ENCODE measurements at regions not wholly inside any gene's neighbourhood (a gene's known extent, or its start where the extent isn't known, plus 50 kb on each side); places are given as distances from the start of the nearest gene placed in this dataset.

- intact Hi-C loops (cut with DNase I; ENCODE audit: low total_unique reads) = no loop called here
- Histone ChIP-seq H3K27ac (no peak overlapping the region), H3K4me3 (no peak overlapping the region), H3K36me3 (no peaks in the 10 kb centered on the region), H3K27me3 (no peaks in the 10 kb centered on the region), H3K4me1 (peaks cover 0 to 57% (median 5%) of the 10 kb centered on the region in 4 donors), H3K9me3 (no peaks in the 10 kb centered on the region)
- no peak for DNase-seq
- no peak for TF ChIP-seq CTCF (IDR thresholded peaks at IDR 0.05)
Measured at GRCh38 chr15:95134431-95135110, 903.2 kb downstream of the MCTP2 start.

DNA sequence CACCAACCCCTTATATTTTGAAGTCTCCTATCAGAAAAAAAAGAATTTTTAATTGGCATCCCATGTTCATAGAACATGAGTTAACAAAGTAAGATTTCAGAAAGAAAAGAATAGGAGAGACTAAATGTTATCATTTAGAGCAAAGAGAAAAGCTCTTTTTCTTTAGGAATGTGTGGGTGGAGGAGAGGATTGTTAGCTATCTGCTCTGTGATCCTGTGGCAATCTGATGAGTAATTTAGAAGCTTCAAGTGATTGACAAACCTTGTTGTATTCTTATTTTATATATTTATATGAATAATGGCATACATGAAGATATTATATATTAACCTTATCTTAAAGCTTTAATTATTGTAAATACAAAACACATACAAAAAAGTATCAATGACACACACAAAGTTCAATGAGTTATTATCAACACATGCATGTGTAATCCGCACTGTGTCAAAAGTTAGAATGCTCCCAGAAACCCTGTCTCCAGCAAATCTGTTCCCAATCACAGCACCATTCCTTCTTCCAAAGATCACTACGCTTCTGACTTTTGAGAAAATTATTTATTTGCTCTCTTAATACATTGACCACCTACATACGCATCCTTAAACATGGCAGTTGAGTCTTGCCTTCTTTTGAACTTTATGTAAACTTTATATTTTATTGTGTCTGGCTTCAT is 907.4 kb downstream of the MCTP2 start:
- no peaks in the 10 kb centered on the region for H3K27me3 ChIP-seq
- H3K4me1 ChIP-seq = peaks cover 0 to 44% (median 3%) of the 10 kb centered on the region in 4 donors
- H3K27ac ChIP-seq = no peak overlapping the region
- H3K4me3 ChIP-seq = no peak overlapping the region
- no peaks in the 10 kb centered on the region for H3K36me3 ChIP-seq
- no peak for DNase-seq
- H3K9me3 ChIP-seq = no peaks in the 10 kb centered on the region
- intact Hi-C loops (cut with DNase I; ENCODE audit: low total_unique reads) = no loop called here
- no peak for TF ChIP-seq CTCF (IDR thresholded peaks at IDR 0.05)

GRCh38 chr15:95141486-95141885 is 910.1 kb downstream of the MCTP2 start:
- Histone ChIP-seq H3K4me1 (peaks cover 0 to 25% (median 3%) of the 10 kb centered on the region in 4 donors), H3K27me3 (no peaks in the 10 kb centered on the region), H3K9me3 (no peaks in the 10 kb centered on the region), H3K4me3 (no peak overlapping the region), H3K27ac (peak overlapping the region in 1 of 2 donors; percentile 36), H3K36me3 (no peaks in the 10 kb centered on the region)
- no peak for TF ChIP-seq CTCF (IDR thresholded peaks at IDR 0.05)
- intact Hi-C loops (cut with DNase I; ENCODE audit: low total_unique reads) = no loop called here
- no peak for DNase-seq

DNA sequence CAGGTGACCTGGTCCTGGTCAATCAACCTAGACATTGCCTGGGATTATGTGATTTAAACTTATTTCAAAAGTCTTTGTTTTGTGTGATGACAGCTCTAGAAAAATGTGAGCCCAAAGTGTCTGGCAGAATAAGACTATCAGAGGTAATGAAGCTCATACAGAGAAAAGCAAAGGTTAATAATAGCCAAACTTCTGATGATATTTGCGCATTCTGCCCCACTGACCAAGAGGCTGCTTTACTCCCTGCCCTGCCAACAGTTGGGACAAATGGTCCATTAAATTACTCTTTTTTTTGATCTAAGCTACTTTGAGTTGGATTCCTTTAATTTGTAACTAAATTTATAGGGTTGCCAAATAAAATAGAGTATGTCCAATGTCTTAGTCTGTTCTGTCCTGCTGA is 911.2 kb downstream of the MCTP2 start:
- Histone ChIP-seq H3K36me3 (no peaks in the 10 kb centered on the region), H3K27ac (peak overlapping the region; percentile 36 to 46), H3K9me3 (no peaks in the 10 kb centered on the region), H3K4me1 (peaks cover 0 to 23% (median 3%) of the 10 kb centered on the region in 4 donors), H3K4me3 (no peak overlapping the region), H3K27me3 (no peaks in the 10 kb centered on the region)
- no peak for DNase-seq
- intact Hi-C loops (cut with DNase I; ENCODE audit: low total_unique reads) = no loop called here
- no peak for TF ChIP-seq CTCF (IDR thresholded peaks at IDR 0.05)

DNA sequence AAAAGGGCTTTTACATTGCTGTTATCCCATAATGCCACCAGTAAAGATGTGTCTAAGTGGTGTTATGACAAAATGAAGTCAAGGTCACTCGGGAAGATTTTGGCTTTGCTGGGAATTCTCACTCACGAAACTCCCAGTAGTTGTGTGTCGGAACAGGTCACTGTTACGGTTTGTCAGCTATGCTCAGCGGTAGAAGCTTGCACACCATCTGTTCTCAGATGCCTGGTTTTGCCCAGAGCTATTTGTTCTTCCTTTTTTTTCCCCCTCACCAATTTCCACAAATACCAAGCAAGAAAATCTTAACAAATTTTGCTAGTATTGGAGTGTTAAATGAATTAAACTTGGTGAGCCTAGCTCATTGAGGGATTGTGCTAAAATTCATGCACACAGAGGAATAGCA is 915.1 kb downstream of the MCTP2 start:
- H3K36me3 ChIP-seq = no peaks in the 10 kb centered on the region

More for the DNA sequence above, 915.1 kb downstream of the MCTP2 start:
- no peak for DNase-seq
- intact Hi-C loops (cut with DNase I; ENCODE audit: low total_unique reads) = no loop called here
- H3K9me3 ChIP-seq = no peaks in the 10 kb centered on the region
- no peak overlapping the region for H3K4me3 ChIP-seq
- no peak for TF ChIP-seq CTCF (IDR thresholded peaks at IDR 0.05)
- peaks cover 0 to 19% (median 3%) of the 10 kb centered on the region in 4 donors for H3K4me1 ChIP-seq
- H3K27me3 ChIP-seq = no peaks in the 10 kb centered on the region
- no peak overlapping the region for H3K27ac ChIP-seq
